SU-DHL-6 (cell line): ENCODE measurements at regions not wholly inside any gene's neighbourhood (a gene's known extent, or its start where the extent isn't known, plus 50 kb on each side); places are given as distances from the start of the nearest gene placed in this dataset.

Source experiments
- CTCF ChIP-seq: fragments of 200-600 bp; sonication (generic); IDR thresholded peaks from one replicate; pipeline ENCODE4 v1.5.1; 2017; ENCODE audit warnings: antibody characterized with exemption, mild to moderate bottlenecking, low read length, moderate library complexity; ENCODE audit not compliant: insufficient read depth, poor library complexity, severe bottlenecking
- EZH2phosphoT487 ChIP-seq: fragments of 200-600 bp; sonication (generic), shearing (Covaris generic); conservative IDR thresholded peaks from 2 replicates; pipeline ENCODE4 v1.6.1; 2018; ENCODE audit warnings: mild to moderate bottlenecking, antibody characterized with exemption, low read length, moderate library complexity, mixed read lengths

- TF ChIP-seq CTCF: no peak
- no peak for TF ChIP-seq EZH2phosphoT487
These were observed 263.5 kb downstream of the TFAP2A start for GRCh38 chr6:10151144-10151915.
